HG02973 (cell line): ENCODE measurements at regions not wholly inside any gene's neighbourhood (a gene's known extent, or its start where the extent isn't known, plus 50 kb on each side); places are given as distances from the start of the nearest gene placed in this dataset.
"Not testable (repeated sequence)": the region's sequence is repeated elsewhere in the genome, so short reads cannot be mapped to it uniquely, and the experiment has no call there.

ENCODE experiments used
- ATAC-seq: cut with Tn5 transposase; IDR thresholded peaks from one replicate; pipeline ENCODE4 v1.9.1; 2021; ENCODE audit warnings: moderate library complexity; ENCODE audit not compliant: unreplicated experiment

- ATAC-seq: no peak
Observed at GRCh38 chr2:8327371-8328100, 354.3 kb upstream of the ID2 start.

DNA sequence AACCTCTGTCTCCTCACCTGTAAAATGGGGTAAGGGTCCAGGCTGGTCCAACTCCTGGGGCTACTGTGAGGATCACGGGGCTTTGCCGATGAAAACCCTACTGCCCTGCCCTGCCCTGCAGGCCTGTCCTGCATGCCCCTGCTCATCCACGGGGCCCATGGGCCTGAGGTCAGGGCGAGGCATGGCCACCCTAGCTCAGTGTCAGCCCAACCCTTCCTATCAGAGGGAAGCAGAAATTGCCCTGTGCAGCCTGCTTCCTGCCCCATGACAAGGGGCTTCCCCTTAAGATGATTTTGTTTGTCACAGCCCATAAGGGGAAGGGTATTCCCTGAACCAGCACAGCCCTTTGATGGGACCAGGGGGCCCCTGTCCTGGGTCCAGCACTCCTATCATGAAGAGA is 353.6 kb upstream of the ID2 start:
- no peak for ATAC-seq

DNA sequence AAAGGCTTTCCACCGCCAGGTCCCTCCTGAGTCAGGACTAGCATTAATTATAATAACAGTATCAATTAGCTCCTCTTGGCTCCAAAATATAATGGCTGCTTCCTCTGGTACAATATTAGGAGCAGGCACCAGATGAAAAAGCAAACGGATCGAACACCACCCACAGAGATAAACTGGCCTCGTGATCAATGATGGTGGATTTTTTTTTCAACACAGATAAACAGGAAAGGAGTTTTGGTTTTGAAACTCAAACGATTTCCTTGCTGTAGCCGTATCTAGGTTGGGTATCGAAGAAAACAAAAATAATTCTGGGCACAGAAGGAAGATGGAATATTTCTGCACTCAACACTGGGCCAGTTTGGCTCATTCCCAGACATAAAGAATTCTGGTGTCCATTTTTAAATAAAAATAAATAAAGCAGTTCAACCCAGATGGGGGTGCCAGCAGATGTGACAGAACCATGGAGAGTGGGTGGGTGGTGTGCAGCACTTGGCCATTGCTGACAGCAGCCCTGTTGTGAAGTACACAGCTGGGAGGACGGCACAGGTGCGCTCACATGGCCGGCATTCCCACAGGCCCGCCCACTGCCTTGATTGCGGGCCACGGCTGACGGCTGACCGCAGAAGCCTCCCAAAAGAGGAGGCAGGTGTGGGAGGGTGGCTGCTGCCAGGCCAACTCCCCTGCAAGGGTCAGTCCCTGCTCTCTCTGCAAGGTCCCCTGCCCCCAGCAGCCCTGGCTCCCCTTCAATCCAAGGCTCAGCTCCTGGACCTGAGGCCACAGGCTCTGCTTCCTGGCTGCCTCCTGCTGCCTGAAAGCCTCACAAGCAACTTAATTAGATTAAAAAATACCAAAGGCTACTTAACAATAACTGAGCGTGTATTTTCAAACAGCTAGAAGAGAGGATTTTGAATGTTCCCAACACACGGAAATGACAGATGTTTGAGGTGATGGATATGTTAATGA is 351.9 kb upstream of the ID2 start:
- no peak for ATAC-seq

DNA sequence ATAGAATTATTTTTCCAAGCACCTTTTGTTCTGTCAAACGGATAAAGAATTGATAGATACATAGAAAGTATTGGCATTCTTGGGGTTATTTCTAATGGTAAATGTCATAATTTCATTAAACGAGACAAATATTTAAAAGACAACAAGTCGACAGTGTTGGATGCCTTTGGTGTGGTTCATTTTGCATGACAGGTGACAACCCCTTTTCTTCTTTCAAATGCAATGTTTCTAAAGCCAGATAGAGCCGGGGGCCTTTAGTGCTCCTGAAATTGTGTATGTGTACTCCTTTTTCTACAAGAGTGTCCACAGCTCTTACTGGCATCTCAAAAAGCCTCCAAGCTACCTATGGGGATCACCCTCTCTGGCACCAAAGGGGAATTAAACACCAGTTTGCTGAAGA is 350.8 kb upstream of the ID2 start:
- no peak for ATAC-seq

DNA sequence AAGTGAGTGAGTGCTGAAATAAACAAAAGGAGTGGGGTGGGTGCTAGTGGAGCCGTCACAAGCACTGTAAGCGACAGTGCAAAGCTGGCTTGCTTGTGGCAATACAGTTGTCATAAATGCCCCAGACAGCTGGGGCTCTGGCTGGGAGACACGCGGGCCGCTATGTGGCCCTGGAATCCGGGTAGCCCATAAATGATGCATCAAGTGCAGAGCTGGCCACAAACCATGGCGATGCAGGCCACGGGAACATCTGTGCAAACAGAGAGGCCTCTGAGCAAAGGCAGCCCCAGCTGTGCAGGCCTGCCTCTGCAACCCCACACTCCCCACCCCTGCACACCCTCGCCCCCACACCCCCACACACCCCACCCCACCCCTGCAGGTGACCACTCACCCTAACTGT is 349.2 kb upstream of the ID2 start:
- ATAC-seq: no peak

- no peak for ATAC-seq
Observed at GRCh38 chr2:8333177-8333831, 348.6 kb upstream of the ID2 start.

DNA sequence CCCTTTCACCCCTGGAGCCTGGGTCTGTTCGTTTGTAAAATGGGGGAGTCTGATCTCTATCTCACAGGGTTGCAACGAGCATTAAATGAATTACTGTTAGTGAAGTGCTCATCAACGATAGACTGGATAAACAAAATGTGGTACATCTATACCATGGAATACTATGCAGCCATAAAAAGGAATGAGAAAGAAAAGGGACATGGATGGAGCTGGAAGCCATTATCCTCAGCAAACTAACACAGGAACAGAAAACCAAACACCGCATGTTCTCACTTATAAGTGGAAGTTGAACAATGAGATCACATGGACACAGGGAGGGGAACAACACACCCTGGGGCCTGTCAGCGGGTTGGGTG is 348.0 kb upstream of the ID2 start:
- not testable (repeated sequence) for ATAC-seq

DNA sequence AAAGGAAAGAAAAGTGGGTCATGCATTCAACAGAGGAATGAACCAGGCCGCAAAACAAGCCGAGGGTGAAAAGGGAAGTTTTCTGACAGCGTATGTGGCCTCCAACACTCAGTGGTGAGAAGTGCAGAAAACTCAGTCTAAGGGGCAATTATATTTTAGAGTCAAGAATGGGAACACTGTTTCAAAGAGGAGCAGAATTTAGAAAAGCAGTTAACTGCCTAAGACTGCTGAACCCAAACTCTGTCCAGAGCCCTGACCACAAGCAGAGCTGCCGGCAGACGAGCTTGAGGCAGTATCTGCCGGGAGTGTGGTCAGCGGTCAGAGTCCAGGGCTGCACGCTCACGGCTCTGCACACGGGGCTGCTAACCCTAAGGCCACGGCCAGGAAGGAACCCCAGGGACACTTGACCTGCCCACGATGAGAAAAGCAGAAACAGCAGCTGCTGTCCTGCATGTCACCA is 347.0 kb upstream of the ID2 start:
- no peak for ATAC-seq

- ATAC-seq: no peak
Observed at GRCh38 chr2:8335801-8336200, 346.1 kb upstream of the ID2 start.

DNA sequence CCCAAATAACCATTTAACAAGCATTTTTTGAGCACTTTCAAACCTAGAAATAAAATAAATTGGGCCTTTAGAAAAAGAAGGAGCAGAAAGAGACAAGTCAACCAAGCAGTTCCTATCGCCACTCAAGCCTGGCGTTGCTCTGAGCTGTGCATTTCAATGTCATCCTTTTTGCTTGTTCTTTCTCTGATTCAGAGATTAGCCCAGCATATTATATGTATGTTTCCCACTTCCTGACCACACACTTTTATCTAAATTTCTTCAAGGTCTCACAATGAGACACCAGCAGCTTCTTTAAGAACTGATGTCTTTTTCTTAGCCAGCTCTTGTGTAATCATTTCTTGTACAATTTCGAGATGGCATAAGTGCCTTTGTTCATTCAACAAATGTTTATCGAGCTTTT is 344.5 kb upstream of the ID2 start:
- no peak for ATAC-seq

- ATAC-seq: no peak
Observed at GRCh38 chr2:8342407-8342806, 339.4 kb upstream of the ID2 start.

DNA sequence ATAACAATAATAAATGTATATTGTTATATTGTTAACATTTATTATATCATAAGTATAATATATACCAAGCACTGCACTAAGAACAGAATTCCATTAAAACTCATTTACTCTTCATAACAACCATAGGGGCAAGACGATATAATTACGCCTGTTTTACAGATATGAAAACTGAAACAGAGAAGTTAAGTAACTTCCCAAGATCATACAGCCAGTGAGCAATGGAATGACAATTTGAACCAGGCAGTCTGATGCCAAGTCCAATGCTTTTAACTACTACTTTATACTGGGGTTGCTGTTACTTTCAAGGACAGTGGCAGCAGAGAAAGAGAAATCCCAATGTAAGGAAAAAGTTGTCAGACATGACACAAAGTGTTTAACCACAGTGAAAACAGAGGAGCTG is 338.8 kb upstream of the ID2 start:
- no peak for ATAC-seq

GRCh38 chr2:8344144-8345097 is 337.4 kb upstream of the ID2 start:
- ATAC-seq: no peak

GRCh38 chr2:8345200-8345599 is 336.7 kb upstream of the ID2 start:
- ATAC-seq: no peak

GRCh38 chr2:8346208-8346607 is 335.6 kb upstream of the ID2 start:
- no peak for ATAC-seq

DNA sequence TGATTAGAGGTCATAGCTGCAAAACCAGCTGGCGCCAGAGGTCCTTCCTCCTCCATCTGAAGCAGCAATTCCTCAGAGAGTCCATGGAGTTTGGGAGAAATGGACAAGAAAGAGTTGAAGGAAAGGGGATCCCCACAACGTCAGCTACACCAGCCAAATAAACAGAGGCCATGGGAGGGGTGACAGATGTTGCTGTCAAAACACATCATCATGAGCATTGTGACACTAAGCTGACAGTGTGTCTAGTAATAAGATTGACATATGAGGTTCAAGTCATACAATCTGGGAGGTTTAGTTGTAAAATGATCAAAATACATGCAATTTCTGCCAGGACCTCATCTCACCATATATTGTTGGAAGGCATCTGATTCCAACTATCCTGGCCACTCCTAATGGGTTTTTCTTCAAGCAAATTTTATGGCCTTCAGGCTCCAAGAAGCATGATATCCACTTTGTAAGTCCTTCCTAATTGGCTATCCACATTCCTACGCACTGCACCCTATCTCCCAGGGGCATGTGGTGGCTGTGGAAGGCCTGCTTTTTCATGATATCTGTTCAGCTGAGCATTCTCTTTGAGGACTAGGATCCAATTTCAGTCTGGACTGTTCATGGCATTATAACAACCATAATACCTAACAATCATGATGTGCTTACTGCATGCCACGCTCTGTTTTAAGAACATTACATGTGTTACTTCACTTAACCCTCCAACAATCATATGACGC is 335.0 kb upstream of the ID2 start:
- ATAC-seq: no peak

- ATAC-seq: not testable (repeated sequence)
Observed at GRCh38 chr2:8348911-8349310, 332.9 kb upstream of the ID2 start.

GRCh38 chr2:8352296-8352695 is 329.6 kb upstream of the ID2 start:
- ATAC-seq: no peak

DNA sequence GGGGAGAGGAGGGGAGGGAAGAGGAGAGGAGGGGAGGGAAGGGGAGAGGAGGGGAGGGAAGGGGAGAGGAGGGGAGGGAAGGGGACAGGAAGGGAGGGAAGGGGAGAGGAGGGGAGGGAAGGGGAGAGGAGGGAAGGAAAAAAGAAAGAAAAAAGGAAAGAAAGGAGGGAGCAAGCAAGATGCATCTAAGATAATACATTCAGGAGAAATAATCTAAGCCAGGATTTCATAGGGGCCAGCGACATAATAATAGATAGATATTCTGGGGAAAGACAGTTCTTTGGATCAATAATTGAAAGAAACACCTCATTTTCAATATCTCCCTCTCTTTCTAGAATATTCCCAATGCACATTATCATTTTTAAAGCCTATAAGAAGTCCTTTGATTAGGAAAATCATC is 328.9 kb upstream of the ID2 start:
- no peak for ATAC-seq
